ENCODE measurements at regions not wholly inside any gene's neighbourhood (a gene's known extent, or its start where the extent isn't known, plus 50 kb on each side); places are given as distances from the start of the nearest gene placed in this dataset.
"Not testable (repeated sequence)": the region's sequence is repeated elsewhere in the genome, so short reads cannot be mapped to it uniquely, and the experiment has no call there.

- in situ Hi-C loops (cut with HindIII; ENCODE audit: low sequenced_read_pairs): no loop called here
Measured at GRCh38 chr10:107544706-107545520, 380.4 kb upstream of the SORCS1 start.

- in situ Hi-C loops (cut with HindIII; ENCODE audit: low sequenced_read_pairs): no loop called here
Measured at GRCh38 chr10:107542607-107543006, 378.1 kb upstream of the SORCS1 start.

- in situ Hi-C loops (cut with HindIII; ENCODE audit: low sequenced_read_pairs): no loop called here
Measured at GRCh38 chr10:107542016-107542415, 377.5 kb upstream of the SORCS1 start.

- in situ Hi-C loops (cut with HindIII; ENCODE audit: low sequenced_read_pairs): no loop called here
Measured at GRCh38 chr10:107540981-107541380, 376.5 kb upstream of the SORCS1 start.

GRCh38 chr10:107529350-107529749 is 364.8 kb upstream of the SORCS1 start:
- in situ Hi-C loops (cut with HindIII; ENCODE audit: low sequenced_read_pairs): loop anchor here (5.0 kb wide), 1 partner anchor 37 kb away; no protein-coding TSS in a partner anchor

- in situ Hi-C loops (cut with HindIII; ENCODE audit: low sequenced_read_pairs): no loop called here
Measured at GRCh38 chr10:107520348-107520747, 355.8 kb upstream of the SORCS1 start.

GRCh38 chr10:107517811-107518210 is 353.3 kb upstream of the SORCS1 start:
- in situ Hi-C loops (cut with HindIII; ENCODE audit: low sequenced_read_pairs): no loop called here

GRCh38 chr10:107516349-107516748 is 351.8 kb upstream of the SORCS1 start:
- in situ Hi-C loops (cut with HindIII; ENCODE audit: low sequenced_read_pairs): no loop called here

- in situ Hi-C loops (cut with HindIII; ENCODE audit: low sequenced_read_pairs): not testable (repeated sequence)
Measured at GRCh38 chr10:107504011-107504410, 339.5 kb upstream of the SORCS1 start.

- in situ Hi-C loops (cut with HindIII; ENCODE audit: low sequenced_read_pairs): no loop called here
Measured at GRCh38 chr10:107502229-107502985, 337.9 kb upstream of the SORCS1 start.

- in situ Hi-C loops (cut with HindIII; ENCODE audit: low sequenced_read_pairs): no loop called here
Measured at GRCh38 chr10:107498983-107499382, 334.5 kb upstream of the SORCS1 start.

GRCh38 chr10:107497024-107497423 is 332.5 kb upstream of the SORCS1 start:
- in situ Hi-C loops (cut with HindIII; ENCODE audit: low sequenced_read_pairs): no loop called here

GRCh38 chr10:107496594-107496993 is 332.1 kb upstream of the SORCS1 start:
- in situ Hi-C loops (cut with HindIII; ENCODE audit: low sequenced_read_pairs): no loop called here

GRCh38 chr10:107492389-107492788 is 327.9 kb upstream of the SORCS1 start:
- in situ Hi-C loops (cut with HindIII; ENCODE audit: low sequenced_read_pairs): loop anchor here (5.0 kb wide), 1 partner anchor 35 kb away; no protein-coding TSS in a partner anchor

- in situ Hi-C loops (cut with HindIII; ENCODE audit: low sequenced_read_pairs): loop anchor here (5.0 kb wide), 1 partner anchor 37 kb away; no protein-coding TSS in a partner anchor
Measured at GRCh38 chr10:107490389-107490788, 325.9 kb upstream of the SORCS1 start.

- in situ Hi-C loops (cut with HindIII; ENCODE audit: low sequenced_read_pairs): no loop called here
Measured at GRCh38 chr10:107487284-107487683, 322.8 kb upstream of the SORCS1 start.

- in situ Hi-C loops (cut with HindIII; ENCODE audit: low sequenced_read_pairs): no loop called here
Measured at GRCh38 chr10:107485019-107485418, 320.5 kb upstream of the SORCS1 start.

GRCh38 chr10:107481881-107482280 is 317.4 kb upstream of the SORCS1 start:
- in situ Hi-C loops (cut with HindIII; ENCODE audit: low sequenced_read_pairs): no loop called here

- in situ Hi-C loops (cut with HindIII; ENCODE audit: low sequenced_read_pairs): no loop called here
Measured at GRCh38 chr10:107481224-107481623, 316.7 kb upstream of the SORCS1 start.

GRCh38 chr10:107480781-107481180 is 316.3 kb upstream of the SORCS1 start:
- in situ Hi-C loops (cut with HindIII; ENCODE audit: low sequenced_read_pairs): no loop called here

- in situ Hi-C loops (cut with HindIII; ENCODE audit: low sequenced_read_pairs): no loop called here
Measured at GRCh38 chr10:107477266-107477665, 312.8 kb upstream of the SORCS1 start.

- in situ Hi-C loops (cut with HindIII; ENCODE audit: low sequenced_read_pairs): no loop called here
Measured at GRCh38 chr10:107476408-107476807, 311.9 kb upstream of the SORCS1 start.

Data from DLD1 (cell line).